Activated CD4-positive, alpha-beta T cell treated with anti-CD3 and anti-CD28 coated beads, Interleukin-2, amount 10 ng/mL, durations not matched to agents 24 days and 14 days (primary cell): ENCODE measurements at regions not wholly inside any gene's neighbourhood (a gene's known extent, or its start where the extent isn't known, plus 50 kb on each side); places are given as distances from the start of the nearest gene placed in this dataset.

Experiments used
- DNase-seq: peaks from one replicate; pipeline ENCODE4 v3.0.0; 2022
- H3K27ac Mint-ChIP-seq: one replicate; pipeline ENCODE4 v1.8.0; 2022; ENCODE audit warnings: mild to moderate bottlenecking, mixed read lengths
- H3K27me3 Mint-ChIP-seq: one replicate; pipeline ENCODE4 v1.8.0; 2022; ENCODE audit warnings: mixed read lengths
- H3K36me3 Mint-ChIP-seq: one replicate; pipeline ENCODE4 v1.8.0; 2022; ENCODE audit warnings: low read depth, mild to moderate bottlenecking, mixed read lengths
- H3K4me1 Mint-ChIP-seq: one replicate; pipeline ENCODE4 v1.8.0; 2021; ENCODE audit warnings: mixed read lengths
- H3K4me3 Mint-ChIP-seq: one replicate; pipeline ENCODE4 v1.8.0; 2022; ENCODE audit warnings: mild to moderate bottlenecking, moderate library complexity, mixed read lengths
- H3K9me3 Mint-ChIP-seq: one replicate; pipeline ENCODE4 v1.8.0; 2021; ENCODE audit warnings: mixed read lengths
- intact Hi-C: fragments of 100-400 bp; cut with micrococcal nuclease; formaldehyde crosslinking; loops from one replicate; pipeline ENCODE4 v1.15.1; 2023

DNA sequence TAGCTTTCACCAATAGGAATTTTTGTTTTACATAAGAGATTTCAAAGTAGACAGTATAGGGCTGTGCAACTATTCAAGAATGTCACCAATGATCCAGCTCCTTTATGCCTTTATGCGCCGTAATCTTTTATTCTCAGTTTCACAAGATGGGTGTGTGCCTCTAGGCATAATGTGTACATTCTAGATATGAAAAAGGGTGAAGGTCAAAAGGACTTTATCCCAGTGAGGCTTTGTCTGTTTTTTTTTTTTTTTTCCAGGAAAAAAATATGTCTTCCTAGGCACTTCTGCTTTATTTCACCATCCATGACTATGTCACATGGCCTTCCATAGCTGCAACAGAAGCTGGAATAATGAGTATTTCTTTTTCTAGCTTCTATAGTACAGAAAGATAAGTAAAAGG is 142.3 kb upstream of the IGF1 start:
- H3K4me1 Mint-ChIP-seq, result no peaks in the 10 kb centered on the region
- H3K9me3 Mint-ChIP-seq, result no peaks in the 10 kb centered on the region
- no peaks in the 10 kb centered on the region for H3K27me3 Mint-ChIP-seq
- no peak overlapping the region for H3K4me3 Mint-ChIP-seq
- intact Hi-C loops, result no loop called here
- no peaks in the 10 kb centered on the region for H3K36me3 Mint-ChIP-seq
- no peak for DNase-seq
- H3K27ac Mint-ChIP-seq, result no peak overlapping the region

DNA sequence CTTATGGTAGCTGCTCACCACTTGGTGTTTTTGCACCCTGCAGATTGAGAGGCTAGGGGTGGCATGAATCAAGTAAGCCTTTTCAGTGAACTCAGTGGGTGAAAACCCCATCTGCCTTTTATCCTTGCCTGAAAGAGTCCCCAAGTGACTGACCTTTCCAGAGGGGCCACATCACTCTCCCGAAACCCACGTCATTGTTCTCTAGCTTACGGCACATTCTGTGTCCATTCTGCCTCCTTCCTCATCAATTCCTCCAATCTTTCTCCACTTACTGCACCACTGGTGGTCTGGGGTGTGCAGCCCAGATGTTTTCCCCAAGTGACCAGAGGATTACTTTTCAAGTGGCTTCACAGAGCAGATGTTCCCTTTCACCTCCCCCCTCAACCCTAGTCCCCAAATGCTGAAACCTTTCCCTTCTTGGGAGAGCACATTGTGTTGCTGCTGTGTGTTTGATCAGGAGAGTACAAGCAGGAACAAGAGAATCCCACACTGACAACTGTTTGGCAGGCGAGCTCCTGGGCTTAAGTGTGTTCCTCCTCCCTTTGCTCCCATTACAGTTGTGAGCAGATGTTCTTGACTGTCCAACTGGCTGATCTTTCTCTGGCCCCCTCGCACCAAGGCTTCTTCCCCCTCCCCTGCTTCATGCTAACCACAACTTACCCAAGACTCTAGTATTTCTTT is 138.0 kb upstream of the IGF1 start:
- no peaks in the 10 kb centered on the region for H3K9me3 Mint-ChIP-seq
- DNase-seq, result no peak
- intact Hi-C loops, result no loop called here
- H3K4me3 Mint-ChIP-seq, result no peak overlapping the region
- no peaks in the 10 kb centered on the region for H3K27me3 Mint-ChIP-seq
- H3K4me1 Mint-ChIP-seq, result no peaks in the 10 kb centered on the region
- H3K36me3 Mint-ChIP-seq, result no peaks in the 10 kb centered on the region
- H3K27ac Mint-ChIP-seq, result no peak overlapping the region

GRCh38 chr12:102616692-102617091 is 136.3 kb upstream of the IGF1 start:
- Mint-ChIP-seq H3K27ac (no peak overlapping the region), H3K9me3 (no peaks in the 10 kb centered on the region), H3K4me1 (no peaks in the 10 kb centered on the region), H3K27me3 (no peaks in the 10 kb centered on the region), H3K36me3 (no peaks in the 10 kb centered on the region), H3K4me3 (no peak overlapping the region)
- no peak for DNase-seq
- intact Hi-C loops, result no loop called here

DNA sequence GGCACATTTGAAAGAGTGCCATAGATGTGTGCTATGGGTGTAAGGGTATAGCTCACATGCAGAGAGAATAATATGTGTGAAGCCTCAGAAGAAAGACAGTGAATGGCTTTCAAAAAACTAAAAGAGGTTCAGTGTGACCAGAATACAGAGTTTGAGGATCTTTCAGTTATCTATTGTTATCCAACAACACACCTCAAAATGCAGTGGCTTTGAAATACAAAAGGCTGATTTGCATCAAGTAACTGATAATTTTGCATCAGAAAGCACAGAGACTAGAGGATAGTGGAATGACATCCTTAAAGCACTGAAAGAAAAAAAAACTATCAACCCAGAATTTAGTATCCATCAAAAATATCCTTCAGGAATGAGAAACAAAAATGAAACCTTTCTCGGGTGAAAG is 131.6 kb upstream of the IGF1 start:
- H3K27me3 Mint-ChIP-seq, result no peaks in the 10 kb centered on the region
- no peaks in the 10 kb centered on the region for H3K36me3 Mint-ChIP-seq
- peaks cover 7% of the 10 kb centered on the region for H3K9me3 Mint-ChIP-seq
- intact Hi-C loops, result no loop called here
- no peak overlapping the region for H3K4me3 Mint-ChIP-seq
- no peak overlapping the region for H3K27ac Mint-ChIP-seq
- no peak for DNase-seq
- no peaks in the 10 kb centered on the region for H3K4me1 Mint-ChIP-seq

DNA sequence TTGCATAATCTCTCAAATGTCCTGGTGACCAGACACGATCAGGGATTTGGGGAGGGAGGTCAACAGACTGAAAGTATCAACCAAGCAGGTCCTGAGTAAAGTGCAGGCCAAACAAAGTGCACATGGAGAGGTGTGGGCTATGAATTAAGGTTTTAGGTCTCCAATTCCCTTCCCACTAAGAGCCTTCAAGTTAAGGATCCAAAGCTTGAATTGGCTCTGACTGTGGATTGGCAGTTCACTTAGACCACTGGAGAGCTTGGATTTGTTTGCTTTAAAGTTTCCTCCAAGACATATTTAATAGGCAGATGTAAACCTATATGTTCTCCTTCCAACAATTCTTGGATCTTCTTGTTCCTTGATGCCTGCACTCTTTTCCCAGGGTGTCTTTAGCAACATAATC is 129.6 kb upstream of the IGF1 start:
- no peaks in the 10 kb centered on the region for H3K4me1 Mint-ChIP-seq
- DNase-seq, result no peak
- H3K27ac Mint-ChIP-seq, result no peak overlapping the region
- H3K9me3 Mint-ChIP-seq, result peaks cover 10% of the 10 kb centered on the region
- intact Hi-C loops, result no loop called here
- no peaks in the 10 kb centered on the region for H3K27me3 Mint-ChIP-seq
- no peaks in the 10 kb centered on the region for H3K36me3 Mint-ChIP-seq
- no peak overlapping the region for H3K4me3 Mint-ChIP-seq

DNA sequence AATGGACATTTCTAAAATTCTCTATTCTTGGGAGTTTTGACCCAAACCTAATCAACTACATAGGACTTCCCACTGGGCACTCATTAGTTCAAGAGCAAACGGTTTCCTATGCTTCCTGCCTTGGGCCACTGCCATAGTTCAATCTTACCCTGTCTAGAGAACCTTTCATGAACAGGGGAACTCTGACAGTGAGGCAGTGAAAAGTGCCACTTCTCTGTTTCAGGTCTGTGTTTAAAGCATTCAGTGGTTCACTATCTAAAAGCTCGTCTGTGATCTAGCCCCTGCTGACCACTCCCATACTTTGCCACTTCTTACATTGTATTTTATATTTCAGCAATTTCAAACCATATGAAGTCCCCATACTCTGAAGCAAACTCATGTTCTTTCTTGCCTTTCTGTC is 122.7 kb upstream of the IGF1 start:
- H3K27ac Mint-ChIP-seq, result no peak overlapping the region
- no peaks in the 10 kb centered on the region for H3K36me3 Mint-ChIP-seq
- peaks cover 10% of the 10 kb centered on the region for H3K9me3 Mint-ChIP-seq
- intact Hi-C loops, result no loop called here
- DNase-seq, result no peak
- no peaks in the 10 kb centered on the region for H3K27me3 Mint-ChIP-seq
- no peak overlapping the region for H3K4me3 Mint-ChIP-seq
- no peaks in the 10 kb centered on the region for H3K4me1 Mint-ChIP-seq

GRCh38 chr12:102602521-102602920 is 122.2 kb upstream of the IGF1 start:
- Mint-ChIP-seq H3K4me3 (no peak overlapping the region), H3K27ac (no peak overlapping the region), H3K9me3 (peaks cover 8% of the 10 kb centered on the region), H3K36me3 (no peaks in the 10 kb centered on the region), H3K27me3 (no peaks in the 10 kb centered on the region), H3K4me1 (no peaks in the 10 kb centered on the region)
- intact Hi-C loops, result no loop called here
- no peak for DNase-seq

DNA sequence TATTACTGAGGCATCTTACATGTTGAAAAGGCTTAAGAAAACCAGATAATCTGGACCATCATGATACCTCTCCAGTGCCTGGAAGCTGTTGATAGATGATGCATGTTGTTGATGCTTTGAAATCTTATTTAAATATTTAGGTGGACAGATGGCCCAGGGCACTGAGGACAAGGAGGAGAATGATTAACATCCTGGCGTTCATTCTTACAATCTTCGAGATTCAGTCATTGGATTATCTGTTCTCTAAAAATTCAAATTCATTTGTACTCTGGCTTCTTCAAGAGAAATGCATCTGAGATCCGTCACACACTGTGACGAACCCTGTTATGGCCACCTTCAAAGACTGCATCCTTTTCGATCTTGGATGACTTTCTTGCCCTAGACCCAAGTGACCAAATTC is 121.3 kb upstream of the IGF1 start:
- Mint-ChIP-seq H3K27ac (no peak overlapping the region), H3K4me1 (no peaks in the 10 kb centered on the region), H3K36me3 (no peaks in the 10 kb centered on the region), H3K27me3 (no peaks in the 10 kb centered on the region), H3K4me3 (no peak overlapping the region), H3K9me3 (no peaks in the 10 kb centered on the region)
- intact Hi-C loops, result no loop called here
- no peak for DNase-seq

- intact Hi-C loops, result no loop called here
- DNase-seq, result no peak
- Mint-ChIP-seq H3K4me1 (no peaks in the 10 kb centered on the region), H3K36me3 (no peaks in the 10 kb centered on the region), H3K9me3 (no peaks in the 10 kb centered on the region), H3K27ac (no peak overlapping the region), H3K27me3 (no peaks in the 10 kb centered on the region), H3K4me3 (no peak overlapping the region)
Measured at GRCh38 chr12:102596687-102597086, 116.3 kb upstream of the IGF1 start.

DNA sequence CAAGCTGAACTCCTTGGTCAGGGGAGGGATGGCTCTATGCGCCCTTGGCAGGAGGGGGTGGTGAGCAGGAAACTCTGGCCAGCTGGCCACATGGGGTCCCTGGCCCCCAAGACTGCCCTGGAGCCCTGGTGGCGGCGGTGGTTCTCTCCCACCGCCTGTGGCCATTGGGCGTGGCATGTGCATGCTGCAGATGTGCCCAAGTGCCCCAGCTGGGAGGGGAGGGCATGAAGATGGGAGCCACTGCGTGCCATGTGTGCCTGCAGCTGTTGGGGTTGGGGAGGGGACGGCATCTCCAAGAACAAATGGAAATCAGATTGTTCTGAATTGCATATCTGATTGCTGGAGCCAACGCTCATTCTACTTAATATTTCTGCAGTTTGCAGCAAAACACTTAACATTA is 115.7 kb upstream of the IGF1 start:
- Mint-ChIP-seq H3K36me3 (no peaks in the 10 kb centered on the region), H3K4me3 (no peak overlapping the region), H3K27ac (no peak overlapping the region), H3K4me1 (no peaks in the 10 kb centered on the region), H3K27me3 (peaks cover under 1% of the 10 kb centered on the region), H3K9me3 (no peaks in the 10 kb centered on the region)
- intact Hi-C loops, result no loop called here
- DNase-seq, result no peak

DNA sequence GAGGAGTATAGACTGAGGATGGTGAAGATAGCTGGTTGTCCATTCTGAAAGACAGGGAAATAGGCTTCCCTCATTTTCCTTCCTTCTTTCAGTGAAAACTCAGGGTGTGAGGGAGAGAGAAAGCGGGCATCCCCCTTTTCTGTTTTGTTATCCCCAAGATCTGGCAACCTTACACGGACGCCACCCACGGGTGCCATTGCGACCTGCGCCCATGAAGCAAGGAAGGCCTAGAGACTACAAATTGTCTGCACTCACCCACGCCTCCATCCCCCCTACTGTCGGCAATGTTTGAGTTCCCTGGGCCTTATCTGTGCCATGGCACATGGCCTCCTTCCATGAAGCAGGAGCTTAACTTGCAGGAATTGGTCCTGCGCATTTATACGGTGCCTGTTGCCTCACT is 115.0 kb upstream of the IGF1 start:
- no peak overlapping the region for H3K4me3 Mint-ChIP-seq
- intact Hi-C loops, result no loop called here
- no peaks in the 10 kb centered on the region for H3K9me3 Mint-ChIP-seq
- H3K36me3 Mint-ChIP-seq, result no peaks in the 10 kb centered on the region
- H3K4me1 Mint-ChIP-seq, result no peaks in the 10 kb centered on the region
- peaks cover 3% of the 10 kb centered on the region for H3K27me3 Mint-ChIP-seq
- no peak overlapping the region for H3K27ac Mint-ChIP-seq
- DNase-seq, result no peak

DNA sequence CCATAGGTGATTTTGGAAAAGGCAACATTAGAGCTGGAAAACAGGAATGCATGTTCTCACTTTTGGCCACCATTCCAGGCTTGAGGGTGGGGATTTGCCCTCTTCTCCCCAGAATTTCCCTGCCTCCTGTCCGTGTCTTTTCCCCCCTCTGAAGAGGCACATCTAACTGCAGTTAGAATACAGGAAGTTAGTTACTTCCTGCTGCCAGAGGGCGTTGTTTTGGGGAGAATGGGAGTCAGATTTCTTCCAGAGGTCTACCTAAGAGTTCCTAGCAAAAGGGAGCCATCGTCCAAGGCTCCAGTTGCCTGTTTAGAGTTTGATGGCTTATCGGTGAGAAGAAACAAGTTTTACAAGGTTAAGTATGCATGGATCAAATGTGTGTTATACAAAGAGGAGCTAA is 112.8 kb upstream of the IGF1 start:
- Mint-ChIP-seq H3K36me3 (no peaks in the 10 kb centered on the region), H3K4me1 (no peaks in the 10 kb centered on the region), H3K4me3 (no peak overlapping the region), H3K27ac (no peak overlapping the region), H3K27me3 (peaks cover 3% of the 10 kb centered on the region), H3K9me3 (no peaks in the 10 kb centered on the region)
- intact Hi-C loops, result no loop called here
- no peak for DNase-seq

GRCh38 chr12:102592134-102592533 is 111.8 kb upstream of the IGF1 start:
- intact Hi-C loops, result no loop called here
- Mint-ChIP-seq H3K36me3 (no peaks in the 10 kb centered on the region), H3K4me3 (no peak overlapping the region)

DNA sequence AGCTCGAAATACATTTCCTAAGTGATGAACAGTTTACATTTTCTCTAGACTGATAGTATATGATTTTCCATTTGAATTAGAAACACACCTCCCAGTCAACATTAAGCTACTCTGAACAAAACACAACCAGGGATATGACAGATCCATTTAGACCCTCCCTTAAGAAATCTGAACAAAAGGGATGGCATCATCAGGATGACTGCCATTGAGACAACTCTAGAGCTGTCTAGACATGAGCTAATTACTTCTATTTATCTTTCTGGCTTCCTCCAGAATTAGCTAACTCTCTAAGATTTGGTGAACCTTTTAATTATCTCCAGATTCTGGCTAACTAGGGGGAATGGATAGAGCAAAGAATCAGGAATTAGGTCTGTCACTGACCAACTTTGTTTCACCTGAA is 92.9 kb upstream of the IGF1 start:
- H3K9me3 Mint-ChIP-seq, result no peaks in the 10 kb centered on the region
- H3K36me3 Mint-ChIP-seq, result no peaks in the 10 kb centered on the region
- no peak overlapping the region for H3K4me3 Mint-ChIP-seq
- H3K27ac Mint-ChIP-seq, result no peak overlapping the region
- intact Hi-C loops, result no loop called here
- DNase-seq, result no peak
- no peaks in the 10 kb centered on the region for H3K4me1 Mint-ChIP-seq
- no peaks in the 10 kb centered on the region for H3K27me3 Mint-ChIP-seq

More at GRCh38 chr12:102592134-102592533, 111.8 kb upstream of the IGF1 start:
- Mint-ChIP-seq H3K9me3 (no peaks in the 10 kb centered on the region), H3K27ac (no peak overlapping the region), H3K4me1 (no peaks in the 10 kb centered on the region), H3K27me3 (peaks cover 3% of the 10 kb centered on the region)
- no peak for DNase-seq

DNA sequence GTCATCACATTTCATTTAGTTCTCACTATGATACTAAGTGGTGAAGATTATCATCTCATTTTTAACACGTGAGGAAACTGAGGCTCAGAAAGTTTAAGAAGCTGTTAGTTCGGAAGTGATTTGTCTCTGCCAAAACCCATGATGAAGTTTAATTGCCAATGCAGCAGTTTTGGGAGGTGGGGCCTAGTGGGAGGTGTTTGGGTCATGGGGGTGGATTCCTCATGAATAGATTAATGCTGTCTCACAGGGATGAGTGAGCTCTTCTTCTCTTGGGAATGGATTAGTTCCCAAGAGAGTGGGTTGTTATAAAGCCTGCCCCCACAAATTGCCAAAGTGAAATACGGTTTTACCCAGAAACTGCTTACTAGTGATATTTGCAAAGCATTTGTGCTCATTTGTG is 91.5 kb upstream of the IGF1 start:
- Mint-ChIP-seq H3K27me3 (no peaks in the 10 kb centered on the region), H3K4me1 (no peaks in the 10 kb centered on the region), H3K4me3 (no peak overlapping the region), H3K36me3 (no peaks in the 10 kb centered on the region), H3K9me3 (no peaks in the 10 kb centered on the region), H3K27ac (no peak overlapping the region)
- intact Hi-C loops, result no loop called here
- no peak for DNase-seq
